B cell (primary cell): ENCODE measurements at regions not wholly inside any gene's neighbourhood (a gene's known extent, or its start where the extent isn't known, plus 50 kb on each side); places are given as distances from the start of the nearest gene placed in this dataset.
A peak's percentile ranks its signal among the peaks of the same experiment; 100 is the strongest.

ENCODE experiments used
- ATAC-seq: fragments of 200-7000 bp; cut with Tn5 transposase; one replicate; pipeline ENCODE4 v1.10.0; 2021; ENCODE audit warnings: low read depth, mild to moderate bottlenecking, moderate number of reproducible peaks, moderate library complexity
- CTCF ChIA-PET: fragments of 350-600 bp; sonication (Branson Sonifier 250); formaldehyde crosslinking; loops from one replicate; lab custom pipeline; 2021; ENCODE audit warnings: antibody characterized with exemption, inconsistent platforms; lab: Charles Lee
- POLR2A ChIA-PET: fragments of 350-600 bp; sonication (Branson Sonifier 250); formaldehyde crosslinking; loops from one replicate; lab custom pipeline; 2021; ENCODE audit warnings: antibody characterized with exemption; lab: Charles Lee
- DNase-seq: peaks from one replicate; pipeline ENCODE4 v3.0.0; 2013
- H2AFZ ChIP-seq: 2 replicates; pipeline ENCODE4 v1.6.1; 2012; ENCODE audit warnings: mild to moderate bottlenecking, low read depth, low read length; ENCODE audit not compliant: insufficient read depth, poor library complexity, severe bottlenecking
- H3K27ac ChIP-seq, 2 donors: 1 replicate in 1 of 2; 2 replicates in 1 of 2; pipeline ENCODE4 v1.5.1; 2012 to 2013; ENCODE audit warnings: low read length in 2 of 2, mild to moderate bottlenecking in 2 of 2, moderate library complexity in 1 of 2
- H3K27me3 ChIP-seq, 4 experiments: fragments of 200-600 bp in 1 of 4; sonication (generic) in 1 of 4; replicated peaks in 1 of 4; 1 replicate in 2 of 4; 2 replicates in 2 of 4; pipeline versions ENCODE4 v1.6.1 to v1.7.0; 2013 to 2016; ENCODE audit warnings: low read length in 3 of 4, mild to moderate bottlenecking in 2 of 4, mixed read lengths in 1 of 4, moderate library complexity in 1 of 4; ENCODE audit not compliant: insufficient read depth in 4 of 4, control insufficient read depth in 3 of 4; ENCODE audit errors: control extremely low read depth in 1 of 4
- H3K36me3 ChIP-seq, 2 experiments: replicated peaks in 1 of 2; 1 replicate in 1 of 2; 2 replicates in 1 of 2; pipeline versions ENCODE4 v1.6.1 to v1.7.1; 2013; ENCODE audit warnings: low read length in 1 of 2; ENCODE audit not compliant: insufficient read depth in 2 of 2, control insufficient read depth in 1 of 2; ENCODE audit errors: control extremely low read depth in 1 of 2, extremely low read depth in 1 of 2
- H3K4me1 ChIP-seq, 2 donors: fragments of 200-600 bp in 1 of 2; sonication (generic) in 1 of 2; 1 replicate in 1 of 2; 2 replicates in 1 of 2; pipeline versions ENCODE4 v1.5.1 to v1.6.1; 2013 to 2017; ENCODE audit warnings: low read length in 2 of 2; ENCODE audit not compliant: control insufficient read depth in 2 of 2, insufficient read depth in 2 of 2
- H3K4me2 ChIP-seq: replicated peaks from 2 replicates; pipeline ENCODE3; 2012; ENCODE audit warnings: mild to moderate bottlenecking, low read depth, low read length; ENCODE audit not compliant: poor library complexity, severe bottlenecking
- H3K4me3 ChIP-seq, 5 experiments: fragments of 200-600 bp in 1 of 5; sonication (generic) in 1 of 5; 1 replicate in 3 of 5; 2 replicates in 2 of 5; pipeline versions ENCODE4 v1.5.1 to v1.7.0; 2011 to 2016; ENCODE audit warnings: low read length in 4 of 5, mild to moderate bottlenecking in 4 of 5, low read depth in 2 of 5, control low read depth in 1 of 5, moderate library complexity in 1 of 5; ENCODE audit not compliant: insufficient read depth in 1 of 5; ENCODE audit errors: control extremely low read depth in 1 of 5, extremely low read depth in 1 of 5
- H3K79me2 ChIP-seq: fragments of 200-600 bp; sonication (generic); one replicate; pipeline ENCODE4 v1.6.0; 2016; ENCODE audit warnings: low read length; ENCODE audit not compliant: control insufficient read depth, insufficient read depth
- H3K9ac ChIP-seq: fragments of 200-600 bp; sonication (generic); 2 replicates; pipeline ENCODE4 v1.6.1; 2017; ENCODE audit warnings: mild to moderate bottlenecking, low read length, moderate library complexity
- H3K9me3 ChIP-seq, 3 donors: one replicate each; pipeline versions ENCODE4 v1.6.1 to v1.7.1; 2013; ENCODE audit warnings: low read length in 2 of 3; ENCODE audit not compliant: control insufficient read depth in 2 of 3, insufficient read depth in 1 of 3; ENCODE audit errors: control extremely low read depth in 1 of 3
- H4K20me1 ChIP-seq: 2 replicates; pipeline ENCODE4 v1.6.0; 2012; ENCODE audit warnings: mild to moderate bottlenecking, low read length; ENCODE audit not compliant: insufficient read depth, control insufficient read depth, poor library complexity, severe bottlenecking
- H3K27ac Mint-ChIP-seq: one replicate; pipeline ENCODE4 v1.8.0; 2021; ENCODE audit warnings: mixed read lengths
- H3K27me3 Mint-ChIP-seq: one replicate; pipeline ENCODE4 v1.8.0; 2021; ENCODE audit warnings: mixed read lengths
- H3K4me1 Mint-ChIP-seq: one replicate; pipeline ENCODE4 v1.8.0; 2021; ENCODE audit warnings: mixed read lengths
- H3K4me3 Mint-ChIP-seq: one replicate; pipeline ENCODE4 v1.8.0; 2021; ENCODE audit warnings: mixed read lengths
- H3K9me3 Mint-ChIP-seq: one replicate; pipeline ENCODE4 v1.8.0; 2022; ENCODE audit warnings: mixed read lengths; ENCODE audit not compliant: insufficient read depth
- EZH2 ChIP-seq: IDR thresholded peaks from 2 replicates; pipeline ENCODE4 v1.6.1; 2012; ENCODE audit warnings: borderline replicate concordance, low read depth, mild to moderate bottlenecking, moderate library complexity, low read length; ENCODE audit not compliant: insufficient read depth, poor library complexity, severe bottlenecking
- WGBS: methylation state at CpG from one replicate; pipeline ENCODE4 v1.1.5; 2013; ENCODE audit warnings: missing lambda C conversion rate; ENCODE audit not compliant: insufficient coverage; 5-methylcytosine and 5-hydroxymethylcytosine counted together
- intact Hi-C: fragments of 100-400 bp; cut with micrococcal nuclease; formaldehyde crosslinking; loops from one replicate; pipeline ENCODE4 v1.10.0; 2022
- TF ChIP-seq, protein P1 (sequence below): fragments of 200-600 bp; IDR thresholded peaks from one replicate; pipeline ENCODE4 v1.8.0; 2022; ENCODE audit warnings: antibody characterized with exemption, mild to moderate bottlenecking

GRCh38 chr14:54175298-54175942 lies 218.8 kb upstream of the BMP4 start:
- no peaks in the 10 kb centered on the region for H4K20me1 ChIP-seq
- no peaks in the 10 kb centered on the region for H3K9me3 ChIP-seq
- POLR2A ChIA-PET: no interaction called here
- Mint-ChIP-seq H3K27ac (no peak overlapping the region), H3K4me1 (no peaks in the 10 kb centered on the region), H3K4me3 (no peak overlapping the region), H3K27me3 (peaks cover 19% of the 10 kb centered on the region), H3K9me3 (no peaks in the 10 kb centered on the region)
- H3K4me3 ChIP-seq: no peak overlapping the region
- H3K4me2 ChIP-seq: no peak overlapping the region
- no peak for TF ChIP-seq EZH2
- TF ChIP-seq, protein P1, sequence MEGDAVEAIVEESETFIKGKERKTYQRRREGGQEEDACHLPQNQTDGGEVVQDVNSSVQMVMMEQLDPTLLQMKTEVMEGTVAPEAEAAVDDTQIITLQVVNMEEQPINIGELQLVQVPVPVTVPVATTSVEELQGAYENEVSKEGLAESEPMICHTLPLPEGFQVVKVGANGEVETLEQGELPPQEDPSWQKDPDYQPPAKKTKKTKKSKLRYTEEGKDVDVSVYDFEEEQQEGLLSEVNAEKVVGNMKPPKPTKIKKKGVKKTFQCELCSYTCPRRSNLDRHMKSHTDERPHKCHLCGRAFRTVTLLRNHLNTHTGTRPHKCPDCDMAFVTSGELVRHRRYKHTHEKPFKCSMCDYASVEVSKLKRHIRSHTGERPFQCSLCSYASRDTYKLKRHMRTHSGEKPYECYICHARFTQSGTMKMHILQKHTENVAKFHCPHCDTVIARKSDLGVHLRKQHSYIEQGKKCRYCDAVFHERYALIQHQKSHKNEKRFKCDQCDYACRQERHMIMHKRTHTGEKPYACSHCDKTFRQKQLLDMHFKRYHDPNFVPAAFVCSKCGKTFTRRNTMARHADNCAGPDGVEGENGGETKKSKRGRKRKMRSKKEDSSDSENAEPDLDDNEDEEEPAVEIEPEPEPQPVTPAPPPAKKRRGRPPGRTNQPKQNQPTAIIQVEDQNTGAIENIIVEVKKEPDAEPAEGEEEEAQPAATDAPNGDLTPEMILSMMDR: peak; percentile 93
- H3K9ac ChIP-seq: no peak overlapping the region
- peaks cover 0 to 5% (median 2%) of the 10 kb centered on the region in 4 experiments for H3K27me3 ChIP-seq
- intact Hi-C loops: loop anchor here (1.0 to 5.0 kb wide), 3 partner anchors 636 to 878 kb away; no protein-coding TSS in a partner anchor
- no peaks in the 10 kb centered on the region for H3K4me1 ChIP-seq
- H3K36me3 ChIP-seq: no peaks in the 10 kb centered on the region
- H3K27ac ChIP-seq: no peak overlapping the region
- CTCF ChIA-PET: interaction anchor here (0.6 to 10.1 kb wide), 15 partner anchors 10 to 1383 kb away, joined by 3 to 98 read pairs (median 5); no protein-coding TSS in a partner anchor
- H3K79me2 ChIP-seq: no peaks in the 10 kb centered on the region
- 0% methylated on average over 1 of the region's 4 CpGs for WGBS
- no peak for ATAC-seq
- no peak overlapping the region for H2AFZ ChIP-seq
- peak; percentile 63 for DNase-seq

- Histone ChIP-seq H3K4me2 (no peak overlapping the region), H3K27ac (no peak overlapping the region), H3K79me2 (no peaks in the 10 kb centered on the region), H2AFZ (no peak overlapping the region), H3K4me1 (no peaks in the 10 kb centered on the region), H3K27me3 (peaks cover 0 to 5% (median 2%) of the 10 kb centered on the region in 4 experiments), H3K9me3 (no peaks in the 10 kb centered on the region), H4K20me1 (no peaks in the 10 kb centered on the region), H3K4me3 (no peak overlapping the region), H3K9ac (no peak overlapping the region), H3K36me3 (no peaks in the 10 kb centered on the region)
- no peak for DNase-seq
- ChIA-PET CTCF (interaction anchor here (0.8 to 10.1 kb wide), 5 partner anchors 10 to 643 kb away, joined by 3 to 98 read pairs (median 4); no protein-coding TSS in a partner anchor), POLR2A (no interaction called here)
- ATAC-seq: no peak
- no peaks in the 10 kb centered on the region for H3K4me1 Mint-ChIP-seq
- H3K9me3 Mint-ChIP-seq: no peaks in the 10 kb centered on the region
- no peak overlapping the region for H3K27ac Mint-ChIP-seq
- H3K4me3 Mint-ChIP-seq: no peak overlapping the region
- peaks cover 19% of the 10 kb centered on the region for H3K27me3 Mint-ChIP-seq
- 54% methylated on average over 2 of the region's 3 CpGs for WGBS
- TF ChIP-seq EZH2: no peak
- TF ChIP-seq, protein P1: no peak
- intact Hi-C loops: loop anchor here (5.0 kb wide), 1 partner anchor 880 kb away; no protein-coding TSS in a partner anchor
These were observed 219.8 kb upstream of the CDKN3 start for GRCh38 chr14:54177019-54177418.
